Neural progenitor cell (in vitro differentiated cells): ENCODE measurements at regions not wholly inside any gene's neighbourhood (a gene's known extent, or its start where the extent isn't known, plus 50 kb on each side); places are given as distances from the start of the nearest gene placed in this dataset.

Experiments
- DNase-seq: peaks from one replicate; pipeline ENCODE4 v3.0.0-alpha.2; 2016; ENCODE audit warnings: low spot score
- H2AFZ ChIP-seq: fragments of 200-600 bp; sonication (generic); replicated peaks from 2 replicates; pipeline ENCODE4 v1.6.1; 2016; ENCODE audit warnings: antibody characterized with exemption
- H3F3A ChIP-seq: fragments of 200-600 bp; sonication (generic); 2 replicates; pipeline ENCODE4 v1.6.1; 2016; ENCODE audit warnings: antibody characterized with exemption, low read depth
- H3K27ac ChIP-seq: fragments of 200-600 bp; sonication (generic); 2 replicates; pipeline ENCODE4 v1.5.1; 2016; ENCODE audit warnings: mild to moderate bottlenecking
- H3K27me3 ChIP-seq: fragments of 200-600 bp; sonication (generic); 2 replicates; pipeline ENCODE4 v1.6.1; 2016; ENCODE audit warnings: mild to moderate bottlenecking, moderate library complexity
- H3K36me3 ChIP-seq: fragments of 200-600 bp; sonication (generic); 2 replicates; pipeline ENCODE4 v1.5.1; 2016
- H3K4me1 ChIP-seq: fragments of 200-600 bp; sonication (generic); 2 replicates; pipeline ENCODE4 v1.6.1; 2016; ENCODE audit warnings: mixed run types
- H3K4me2 ChIP-seq: fragments of 200-600 bp; sonication (generic); 2 replicates; pipeline ENCODE4 v1.6.1; 2016
- H3K4me3 ChIP-seq: fragments of 200-600 bp; sonication (generic); 2 replicates; pipeline ENCODE4 v1.5.1; 2016
- H3K79me2 ChIP-seq: fragments of 200-600 bp; sonication (generic); 2 replicates; pipeline ENCODE4 v1.6.1; 2016; ENCODE audit warnings: low read depth
- H3K9ac ChIP-seq: fragments of 200-600 bp; sonication (generic); 2 replicates; pipeline ENCODE4 v1.6.1; 2016
- H3K9me3 ChIP-seq: fragments of 200-600 bp; sonication (generic); 2 replicates; pipeline ENCODE4 v1.5.1; 2016; ENCODE audit warnings: low read depth
- H4K20me1 ChIP-seq: fragments of 200-600 bp; sonication (generic); 2 replicates; pipeline ENCODE4 v1.6.1; 2016; ENCODE audit warnings: low read depth
- H3K27ac Mint-ChIP-seq: 3 replicates; pipeline ENCODE4 v1.8.0; 2021; ENCODE audit warnings: mixed read lengths
- H3K27me3 Mint-ChIP-seq: 2 replicates; pipeline ENCODE4 v1.8.0; 2022; ENCODE audit warnings: low read depth, mild to moderate bottlenecking, inconsistent platforms, moderate library complexity, mixed read lengths; ENCODE audit not compliant: insufficient read depth
- H3K36me3 Mint-ChIP-seq: 3 replicates; pipeline ENCODE4 v1.8.0; 2021; ENCODE audit warnings: mixed read lengths
- H3K4me1 Mint-ChIP-seq: 3 replicates; pipeline ENCODE4 v1.8.0; 2021; ENCODE audit warnings: mixed read lengths
- H3K4me3 Mint-ChIP-seq: 3 replicates; pipeline ENCODE4 v1.8.0; 2021; ENCODE audit warnings: mild to moderate bottlenecking, moderate library complexity, mixed read lengths
- H3K9me3 Mint-ChIP-seq: 3 replicates; pipeline ENCODE4 v1.8.0; 2020; ENCODE audit warnings: mixed read lengths
- EZH2 ChIP-seq: fragments of 200-600 bp; sonication (generic); IDR thresholded peaks from 2 replicates; pipeline ENCODE4 v1.6.1; 2017; ENCODE audit warnings: antibody characterized with exemption, mild to moderate bottlenecking, moderate library complexity
- EZH2phosphoT487 ChIP-seq: fragments of 200-600 bp; sonication (generic); IDR thresholded peaks from 2 replicates; pipeline ENCODE4 v1.6.1; 2017; ENCODE audit warnings: antibody characterized with exemption
- TF ChIP-seq, protein P1 (sequence below): fragments of 200-600 bp; sonication (generic); IDR thresholded peaks from 2 replicates; pipeline ENCODE4 v1.5.1; 2017; ENCODE audit warnings: antibody characterized with exemption, mild to moderate bottlenecking

DNA sequence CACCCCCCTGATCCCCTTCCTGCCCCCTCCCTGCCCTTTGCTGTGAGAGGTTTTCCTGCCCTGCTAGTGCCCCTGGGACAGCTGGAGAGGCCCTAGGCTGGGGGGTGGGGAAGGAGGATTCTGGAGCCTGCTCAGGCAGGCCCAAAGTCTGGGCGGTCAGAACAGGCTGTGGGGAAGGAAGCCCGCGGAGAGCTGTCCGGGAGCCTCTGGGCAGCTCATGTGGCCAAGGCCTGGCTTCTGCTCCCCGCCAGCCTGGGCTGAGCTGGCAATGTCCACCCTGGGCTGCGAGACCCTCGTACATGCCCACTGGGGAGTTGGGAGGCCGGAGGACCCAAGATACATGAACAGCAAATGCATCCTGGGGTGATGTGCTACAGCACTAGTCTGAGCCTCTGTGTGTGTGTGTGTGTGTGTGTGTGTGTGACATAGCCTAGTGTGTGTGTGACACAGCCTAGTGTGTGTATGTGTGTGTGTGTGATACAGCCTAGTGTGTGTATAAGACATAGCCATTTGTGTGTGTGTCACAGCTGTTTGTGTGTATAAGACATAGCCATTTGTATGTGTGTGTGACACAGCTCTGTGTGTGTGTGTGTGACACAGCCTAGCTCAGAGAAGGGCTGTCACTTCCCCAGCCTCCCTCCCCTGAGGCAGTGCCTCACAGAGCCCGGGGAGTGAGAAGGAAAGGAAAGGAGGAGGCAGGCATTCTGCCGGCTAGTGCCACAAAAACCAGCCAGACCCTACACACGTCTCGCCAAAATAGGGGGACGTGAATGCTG is 201.4 kb upstream of the CIBAR2 start:
- Histone ChIP-seq H3F3A (peaks cover 16% of the 10 kb centered on the region), H2AFZ (no peak overlapping the region), H3K36me3 (no peaks in the 10 kb centered on the region), H3K27me3 (peaks cover 20% of the 10 kb centered on the region), H3K4me1 (peaks cover 48% of the 10 kb centered on the region), H3K4me3 (no peak overlapping the region), H3K4me2 (peak overlapping the region; percentile 62), H3K9ac (no peak overlapping the region), H3K27ac (no peak overlapping the region), H4K20me1 (peaks cover 17% of the 10 kb centered on the region), H3K9me3 (no peaks in the 10 kb centered on the region), H3K79me2 (no peaks in the 10 kb centered on the region)
- H3K9me3 Mint-ChIP-seq = no peaks in the 10 kb centered on the region
- peak overlapping the region; percentile 85 for H3K27ac Mint-ChIP-seq
- H3K36me3 Mint-ChIP-seq = no peaks in the 10 kb centered on the region
- H3K4me3 Mint-ChIP-seq = peak overlapping the region; percentile 27
- H3K27me3 Mint-ChIP-seq = peaks cover 9% of the 10 kb centered on the region
- no peak for DNase-seq
- peaks cover 69% of the 10 kb centered on the region for H3K4me1 Mint-ChIP-seq
- TF ChIP-seq, protein P1, sequence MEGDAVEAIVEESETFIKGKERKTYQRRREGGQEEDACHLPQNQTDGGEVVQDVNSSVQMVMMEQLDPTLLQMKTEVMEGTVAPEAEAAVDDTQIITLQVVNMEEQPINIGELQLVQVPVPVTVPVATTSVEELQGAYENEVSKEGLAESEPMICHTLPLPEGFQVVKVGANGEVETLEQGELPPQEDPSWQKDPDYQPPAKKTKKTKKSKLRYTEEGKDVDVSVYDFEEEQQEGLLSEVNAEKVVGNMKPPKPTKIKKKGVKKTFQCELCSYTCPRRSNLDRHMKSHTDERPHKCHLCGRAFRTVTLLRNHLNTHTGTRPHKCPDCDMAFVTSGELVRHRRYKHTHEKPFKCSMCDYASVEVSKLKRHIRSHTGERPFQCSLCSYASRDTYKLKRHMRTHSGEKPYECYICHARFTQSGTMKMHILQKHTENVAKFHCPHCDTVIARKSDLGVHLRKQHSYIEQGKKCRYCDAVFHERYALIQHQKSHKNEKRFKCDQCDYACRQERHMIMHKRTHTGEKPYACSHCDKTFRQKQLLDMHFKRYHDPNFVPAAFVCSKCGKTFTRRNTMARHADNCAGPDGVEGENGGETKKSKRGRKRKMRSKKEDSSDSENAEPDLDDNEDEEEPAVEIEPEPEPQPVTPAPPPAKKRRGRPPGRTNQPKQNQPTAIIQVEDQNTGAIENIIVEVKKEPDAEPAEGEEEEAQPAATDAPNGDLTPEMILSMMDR = no peak
- TF ChIP-seq EZH2phosphoT487 = no peak

DNA sequence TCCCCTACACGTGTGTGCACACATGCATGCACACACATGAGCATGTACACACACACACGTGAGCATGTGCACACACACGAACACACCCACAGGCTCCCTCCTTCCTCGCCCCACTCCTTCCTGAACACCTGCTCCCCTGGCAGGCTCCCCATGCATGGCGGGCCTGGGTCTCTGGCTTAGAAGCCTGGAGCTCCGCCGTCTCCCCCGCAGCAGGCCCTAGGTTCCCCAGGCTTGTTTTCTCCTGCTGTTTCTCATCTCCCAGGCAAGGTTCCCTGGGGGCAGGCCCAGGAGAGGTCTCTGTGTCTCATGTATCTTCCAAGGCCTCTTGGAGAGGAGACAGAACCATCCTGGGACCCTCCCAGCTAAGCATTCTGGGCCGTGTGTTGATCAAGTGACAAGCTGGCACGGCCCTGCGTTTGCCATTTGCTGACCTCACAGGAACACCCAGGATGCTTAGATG is 202.3 kb upstream of the CIBAR2 start:
- no peaks in the 10 kb centered on the region for H3K36me3 Mint-ChIP-seq
- no peak overlapping the region for H3K4me3 ChIP-seq
- no peak overlapping the region for H3K27ac ChIP-seq
- no peaks in the 10 kb centered on the region for H3K9me3 ChIP-seq
- H3K27me3 ChIP-seq = peaks cover 20% of the 10 kb centered on the region
- H4K20me1 ChIP-seq = peaks cover 15% of the 10 kb centered on the region
- H3K4me1 Mint-ChIP-seq = peaks cover 68% of the 10 kb centered on the region
- no peaks in the 10 kb centered on the region for H3K36me3 ChIP-seq
- no peaks in the 10 kb centered on the region for H3K9me3 Mint-ChIP-seq
- TF ChIP-seq, protein P1 = no peak
- TF ChIP-seq EZH2phosphoT487 = no peak
- TF ChIP-seq EZH2 = no peak
- H3K27ac Mint-ChIP-seq = no peak overlapping the region
- no peak overlapping the region for H3K9ac ChIP-seq
- peaks cover 9% of the 10 kb centered on the region for H3K27me3 Mint-ChIP-seq
- no peak overlapping the region for H2AFZ ChIP-seq
- peaks cover 47% of the 10 kb centered on the region for H3K4me1 ChIP-seq
- no peak for DNase-seq
- H3F3A ChIP-seq = peaks cover 16% of the 10 kb centered on the region
- no peak overlapping the region for H3K4me2 ChIP-seq
- peak overlapping the region; percentile 27 for H3K4me3 Mint-ChIP-seq
- no peaks in the 10 kb centered on the region for H3K79me2 ChIP-seq

DNA sequence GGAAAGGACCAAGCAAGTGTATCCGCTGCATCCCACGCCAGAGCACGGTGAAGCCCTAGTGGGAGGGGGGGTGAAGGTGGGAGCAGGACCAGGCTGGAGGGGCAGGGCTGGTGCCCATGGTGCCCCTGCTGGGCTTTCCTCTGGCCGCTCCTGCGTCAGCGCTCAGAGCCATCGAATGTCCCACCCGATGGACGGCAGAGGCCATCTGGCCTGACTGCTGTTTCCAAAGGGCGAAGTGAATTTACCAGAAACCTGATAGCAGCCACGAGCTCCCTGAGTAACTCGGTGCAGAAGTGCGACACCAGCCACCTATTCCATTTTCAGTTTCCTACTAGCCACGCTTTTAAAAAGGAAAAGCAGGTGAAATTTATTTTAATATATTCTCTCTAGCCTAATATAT is 203.6 kb upstream of the CIBAR2 start:
- H3K4me3 Mint-ChIP-seq = no peak overlapping the region
- Histone ChIP-seq H4K20me1 (peaks cover 3% of the 10 kb centered on the region), H3K27ac (no peak overlapping the region), H3K27me3 (peaks cover 10% of the 10 kb centered on the region), H3K4me1 (peaks cover 33% of the 10 kb centered on the region), H3K36me3 (no peaks in the 10 kb centered on the region), H3F3A (peaks cover 16% of the 10 kb centered on the region), H3K4me2 (no peak overlapping the region), H3K9ac (no peak overlapping the region), H2AFZ (no peak overlapping the region), H3K79me2 (no peaks in the 10 kb centered on the region), H3K4me3 (no peak overlapping the region), H3K9me3 (no peaks in the 10 kb centered on the region)
- H3K27me3 Mint-ChIP-seq = peaks cover 14% of the 10 kb centered on the region
- no peak overlapping the region for H3K27ac Mint-ChIP-seq
- no peaks in the 10 kb centered on the region for H3K9me3 Mint-ChIP-seq
- no peaks in the 10 kb centered on the region for H3K36me3 Mint-ChIP-seq
- no peak for DNase-seq
- H3K4me1 Mint-ChIP-seq = peaks cover 64% of the 10 kb centered on the region
- TF ChIP-seq EZH2phosphoT487 (no peak), EZH2 (no peak)

DNA sequence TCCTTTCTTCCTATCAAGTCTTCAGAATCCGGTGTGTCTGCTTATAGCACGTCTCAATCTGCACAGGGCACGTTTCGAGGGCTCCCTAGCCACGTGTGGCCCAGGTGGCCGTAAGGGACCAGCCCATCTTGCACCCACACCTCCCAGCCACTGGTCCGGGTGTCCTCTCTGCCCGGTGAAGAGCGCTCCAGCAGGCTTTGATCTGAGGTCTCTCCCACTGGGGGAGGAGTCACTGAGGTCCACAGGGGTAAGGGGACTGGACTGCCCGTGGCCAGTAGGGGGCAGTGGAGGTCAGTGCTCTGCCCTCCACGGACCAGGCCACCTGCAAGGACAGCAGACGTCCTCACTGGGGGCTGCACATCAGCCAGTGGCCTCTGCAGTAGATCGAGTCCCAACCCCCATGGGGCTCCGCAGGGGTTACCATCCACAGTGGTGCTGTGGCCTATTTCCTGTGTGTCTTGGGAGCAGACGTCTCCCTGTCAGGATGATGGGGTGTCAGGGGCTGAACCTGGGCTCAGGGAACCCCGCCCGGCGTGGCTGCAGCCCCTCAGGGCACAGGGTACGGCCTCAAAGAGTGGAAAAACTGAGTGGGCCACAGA is 204.1 kb upstream of the CIBAR2 start:
- peaks cover 16% of the 10 kb centered on the region for H3F3A ChIP-seq
- H3K9me3 ChIP-seq = no peaks in the 10 kb centered on the region
- Mint-ChIP-seq H3K4me3 (peak overlapping the region; percentile 38), H3K36me3 (no peaks in the 10 kb centered on the region), H3K27me3 (peaks cover 15% of the 10 kb centered on the region), H3K9me3 (no peaks in the 10 kb centered on the region), H3K4me1 (peaks cover 63% of the 10 kb centered on the region), H3K27ac (peak overlapping the region; percentile 63)
- H3K9ac ChIP-seq = no peak overlapping the region
- H3K4me2 ChIP-seq = no peak overlapping the region
- H3K27ac ChIP-seq = no peak overlapping the region
- DNase-seq = peak; percentile 88
- H3K4me1 ChIP-seq = peaks cover 28% of the 10 kb centered on the region
- H2AFZ ChIP-seq = no peak overlapping the region
- H4K20me1 ChIP-seq = no peaks in the 10 kb centered on the region
- peaks cover 4% of the 10 kb centered on the region for H3K27me3 ChIP-seq
- H3K79me2 ChIP-seq = no peaks in the 10 kb centered on the region
- no peaks in the 10 kb centered on the region for H3K36me3 ChIP-seq
- TF ChIP-seq EZH2 = no peak
- TF ChIP-seq, protein P1 = peak; percentile 95
- TF ChIP-seq EZH2phosphoT487 = no peak
- no peak overlapping the region for H3K4me3 ChIP-seq
